Spleen (tissue), 7 donors: ENCODE measurements at regions not wholly inside any gene's neighbourhood (a gene's known extent, or its start where the extent isn't known, plus 50 kb on each side); places are given as distances from the start of the nearest gene placed in this dataset.

Experiments used
- CTCF ChIP-seq, 11 experiments: fragments of 200-600 bp in 7 of 11; fragments of 450-650 bp in 4 of 11; sonication (generic) in 4 of 11; IDR thresholded peaks in 8 of 11; conservative IDR thresholded peaks in 3 of 11; 1 replicate in 7 of 11; 2 replicates in 4 of 11; pipeline versions ENCODE4 v1.4.0 to v1.8.0; 2016 to 2021; ENCODE audit warnings: antibody characterized with exemption in 11 of 11, inconsistent platforms in 4 of 11, mild to moderate bottlenecking in 1 of 11
- POLR2A ChIP-seq, 3 donors: fragments of 450-650 bp; IDR thresholded peaks; one replicate each; pipeline ENCODE4 v1.5.1; 2017; ENCODE audit warnings: antibody characterized with exemption in 3 of 3, mild to moderate bottlenecking in 1 of 3
- POLR2AphosphoS5 ChIP-seq, 3 donors: sonication (generic); formaldehyde crosslinking; IDR thresholded peaks; one replicate each; pipeline ENCODE4 v1.5.1; 2017; ENCODE audit warnings: antibody characterized with exemption in 3 of 3
- donor health status: DM: no; HTN: no; CAD: no; lungs with moderate emphysema.
- donor health status: DM: no; HTN: no; CAD: no.
- donor health status: DM: no; HTN: no; CAD: no.

GRCh38 chr9:22170990-22171670 is 162.0 kb upstream of the CDKN2B start:
- no peak for TF ChIP-seq CTCF (IDR thresholded peaks at IDR 0.05 in 8 of 11, conservative IDR thresholded peaks at IDR 0.05 in 3 of 11)
- no peak for TF ChIP-seq POLR2AphosphoS5 (IDR thresholded peaks at IDR 0.05)
- no peak for TF ChIP-seq POLR2A (IDR thresholded peaks at IDR 0.05)
